ENCODE measurements at regions not wholly inside any gene's neighbourhood (a gene's known extent, or its start where the extent isn't known, plus 50 kb on each side); places are given as distances from the start of the nearest gene placed in this dataset.

- no peak for TF ChIP-seq POLR2AphosphoS5 (IDR thresholded peaks at IDR 0.05; ENCODE audit: borderline replicate concordance, low read depth, low read length)
- TF ChIP-seq EZH2 (IDR thresholded peaks at IDR 0.05) = no peak
These were observed 257.2 kb upstream of the NECTIN3 start for GRCh38 chr3:110814170-110815007.

Measured in SK-N-MC (cell line).